HG03280 (cell line): ENCODE measurements at regions not wholly inside any gene's neighbourhood (a gene's known extent, or its start where the extent isn't known, plus 50 kb on each side); places are given as distances from the start of the nearest gene placed in this dataset.
"Not testable (repeated sequence)": the region's sequence is repeated elsewhere in the genome, so short reads cannot be mapped to it uniquely, and the experiment has no call there.

Experiments used
- ATAC-seq: cut with Tn5 transposase; IDR thresholded peaks from one replicate; pipeline ENCODE4 v1.9.1; 2021; ENCODE audit warnings: mild to moderate bottlenecking, moderate library complexity; ENCODE audit not compliant: unreplicated experiment

DNA sequence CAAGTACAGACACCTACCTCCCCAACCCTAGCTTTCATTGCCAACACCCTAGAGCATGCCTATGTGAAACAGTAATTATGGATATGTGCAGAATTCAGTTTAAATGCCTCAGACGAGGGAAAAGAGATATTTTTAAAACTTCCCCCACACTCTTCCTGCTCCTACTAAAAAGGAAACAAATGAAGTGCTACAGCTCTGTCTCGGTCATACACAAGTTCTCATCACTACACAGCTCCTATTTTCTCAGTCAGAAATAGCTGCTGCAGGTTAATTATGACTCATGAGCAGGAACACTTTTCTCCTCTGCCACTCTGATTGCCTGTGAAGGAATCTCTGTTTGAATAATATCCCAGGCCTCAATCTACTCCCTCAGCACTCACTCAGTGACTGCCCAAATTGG lies 703.6 kb upstream of the FLRT2 start:
- no peak for ATAC-seq

GRCh38 chr14:84850595-84850994 lies 679.3 kb upstream of the FLRT2 start:
- ATAC-seq: no peak

DNA sequence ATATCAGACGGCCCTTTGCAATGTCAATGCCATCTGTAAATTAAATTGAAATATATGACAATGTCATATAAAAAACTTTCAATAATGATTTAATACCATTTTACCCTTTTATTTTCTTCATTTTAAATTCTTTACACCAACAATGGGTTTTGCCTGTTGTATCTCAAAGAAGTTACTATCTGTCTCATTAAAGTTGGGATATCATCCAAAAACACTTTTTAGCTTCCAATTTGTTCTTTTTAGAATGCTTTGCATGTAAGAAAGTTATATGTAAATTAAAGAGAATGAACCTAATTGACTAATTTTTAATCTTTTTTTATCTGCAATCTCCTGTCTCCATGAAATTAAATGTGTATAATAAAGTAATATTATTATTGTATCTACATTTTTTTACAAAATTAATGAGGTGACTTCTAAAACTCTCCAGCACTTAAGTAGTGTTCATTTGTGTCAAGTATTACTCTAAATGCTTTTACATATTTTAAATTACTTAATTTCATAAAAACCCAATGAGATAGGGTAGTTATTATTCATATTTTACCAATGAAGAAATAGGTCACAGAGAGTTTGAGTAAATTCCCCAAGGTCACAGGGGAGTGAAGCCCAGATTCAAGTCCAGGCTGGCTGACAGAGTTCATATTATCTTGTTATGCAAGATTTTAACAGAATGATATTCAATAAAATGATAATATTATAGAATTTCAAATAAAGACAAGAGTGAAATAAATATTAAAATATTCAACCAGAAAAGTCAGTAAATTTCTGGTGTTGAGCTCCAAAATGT lies 673.0 kb upstream of the FLRT2 start:
- no peak for ATAC-seq

- ATAC-seq: no peak
Measured at GRCh38 chr14:84857571-84857970, 672.4 kb upstream of the FLRT2 start.

- ATAC-seq: no peak
Measured at GRCh38 chr14:84859116-84859515, 670.8 kb upstream of the FLRT2 start.

- ATAC-seq: no peak
Measured at GRCh38 chr14:84864548-84865271, 665.2 kb upstream of the FLRT2 start.

DNA sequence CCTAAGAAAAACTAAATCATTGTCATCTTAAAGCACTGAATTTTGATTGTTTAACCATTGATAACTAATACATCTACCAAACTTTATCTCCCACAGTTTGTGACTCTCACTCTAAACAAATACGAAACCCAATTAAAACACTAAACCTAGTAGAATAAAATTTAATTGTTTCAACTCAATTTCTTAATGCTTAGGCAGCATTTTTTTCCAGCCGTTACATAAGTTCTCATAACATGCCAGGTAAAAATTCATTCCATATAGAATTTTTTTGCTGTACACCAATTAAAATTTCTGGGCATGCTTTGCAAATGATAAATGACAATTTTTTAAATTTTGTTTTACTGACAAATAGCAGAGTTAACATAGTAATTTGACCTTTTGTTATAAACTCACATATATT lies 658.2 kb upstream of the FLRT2 start:
- ATAC-seq: no peak

- no peak for ATAC-seq
Measured at GRCh38 chr14:84874436-84874835, 655.5 kb upstream of the FLRT2 start.

GRCh38 chr14:84877061-84877460 lies 652.9 kb upstream of the FLRT2 start:
- no peak for ATAC-seq

DNA sequence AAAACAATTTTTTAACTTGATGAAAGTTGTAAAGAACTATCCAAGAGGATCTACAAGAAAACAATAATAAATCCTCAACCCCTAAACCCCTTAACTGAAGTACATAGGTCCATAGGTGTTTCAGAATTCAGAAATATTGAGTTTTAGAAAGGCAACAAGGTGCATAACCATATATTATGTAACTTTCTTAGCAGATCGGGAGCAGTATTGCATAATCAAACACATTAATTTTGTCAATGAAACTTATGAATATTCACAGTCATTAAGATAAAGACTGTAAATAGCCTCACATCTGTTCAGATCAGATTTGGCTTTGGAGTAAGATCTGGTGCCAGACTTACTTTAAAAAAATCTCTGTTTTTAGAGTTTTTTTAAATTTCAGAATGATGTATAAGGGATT lies 647.1 kb upstream of the FLRT2 start:
- ATAC-seq: no peak

DNA sequence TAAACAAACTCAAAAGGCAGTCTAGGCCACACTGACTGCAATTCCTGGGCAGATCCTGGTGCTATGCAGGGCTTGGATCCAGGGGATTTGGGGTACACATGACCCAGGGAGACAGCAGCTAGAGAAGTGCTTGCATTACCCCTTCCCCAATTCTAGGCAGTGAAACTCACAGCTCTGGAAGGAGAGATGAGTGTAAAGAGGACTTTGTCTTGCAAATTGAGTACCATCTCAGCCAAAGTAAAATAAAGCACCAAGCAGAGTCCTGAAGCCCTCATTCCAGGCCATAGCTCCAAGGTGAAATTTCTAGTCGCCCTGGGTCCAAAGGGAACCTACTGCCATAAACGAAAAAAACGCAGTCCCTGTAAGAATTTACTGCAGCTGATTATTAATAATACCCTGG lies 644.9 kb upstream of the FLRT2 start:
- ATAC-seq: no peak

DNA sequence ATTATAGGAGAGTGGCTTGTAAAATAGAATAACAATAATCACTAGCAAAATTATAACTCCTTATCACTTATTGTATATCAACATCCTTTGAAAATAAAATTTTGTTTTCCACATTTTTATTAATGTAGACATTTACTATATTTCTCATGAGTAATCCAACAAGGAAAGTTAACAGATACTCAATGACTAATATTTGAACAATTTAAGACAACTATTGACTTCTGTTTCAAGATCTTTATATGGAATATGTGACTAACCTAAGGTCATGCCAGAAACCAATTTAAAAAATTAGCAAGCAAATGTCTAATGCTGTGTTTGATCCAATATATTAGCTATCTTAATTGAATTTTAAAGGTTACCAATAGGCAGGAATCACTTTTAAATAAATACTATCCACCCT lies 638.5 kb upstream of the FLRT2 start:
- no peak for ATAC-seq

DNA sequence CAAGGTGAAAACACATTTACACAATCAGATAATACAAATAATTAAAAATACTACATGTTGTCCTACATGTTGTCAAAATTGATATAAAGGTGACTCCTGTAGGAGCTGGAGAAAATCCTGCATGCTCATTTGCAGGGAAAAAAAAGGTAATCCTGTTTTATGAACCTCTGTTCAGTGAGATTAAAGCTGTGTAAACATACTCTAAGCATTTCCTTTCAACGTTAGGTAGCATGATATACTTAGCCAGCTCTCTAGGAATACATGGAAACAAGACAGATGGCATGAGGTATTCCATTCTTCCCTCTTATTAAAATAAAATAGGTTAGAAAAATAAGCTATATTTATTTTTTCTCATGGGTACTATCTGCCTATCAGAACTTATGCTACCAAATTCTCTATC lies 635.7 kb upstream of the FLRT2 start:
- ATAC-seq: no peak

DNA sequence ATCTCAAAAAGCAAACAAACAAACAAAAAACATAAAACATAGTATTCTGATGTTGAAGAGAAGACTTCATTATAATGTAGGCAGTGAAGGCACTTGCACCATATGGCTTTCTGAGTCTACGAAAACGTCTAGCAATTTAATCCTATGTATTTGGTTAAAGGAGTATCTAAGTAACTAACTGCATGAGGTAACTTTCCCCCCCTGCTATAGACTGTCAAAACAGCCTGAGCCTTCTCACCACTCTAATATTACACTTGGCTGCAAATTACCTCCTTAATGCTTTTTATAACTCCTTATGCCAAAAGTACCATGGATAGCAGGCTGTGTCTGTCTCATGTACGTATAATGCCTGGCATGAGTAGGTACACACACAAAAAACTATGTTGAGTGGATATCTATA lies 607.6 kb upstream of the FLRT2 start:
- ATAC-seq: no peak

- ATAC-seq: no peak
Measured at GRCh38 chr14:84926656-84927055, 603.3 kb upstream of the FLRT2 start.

DNA sequence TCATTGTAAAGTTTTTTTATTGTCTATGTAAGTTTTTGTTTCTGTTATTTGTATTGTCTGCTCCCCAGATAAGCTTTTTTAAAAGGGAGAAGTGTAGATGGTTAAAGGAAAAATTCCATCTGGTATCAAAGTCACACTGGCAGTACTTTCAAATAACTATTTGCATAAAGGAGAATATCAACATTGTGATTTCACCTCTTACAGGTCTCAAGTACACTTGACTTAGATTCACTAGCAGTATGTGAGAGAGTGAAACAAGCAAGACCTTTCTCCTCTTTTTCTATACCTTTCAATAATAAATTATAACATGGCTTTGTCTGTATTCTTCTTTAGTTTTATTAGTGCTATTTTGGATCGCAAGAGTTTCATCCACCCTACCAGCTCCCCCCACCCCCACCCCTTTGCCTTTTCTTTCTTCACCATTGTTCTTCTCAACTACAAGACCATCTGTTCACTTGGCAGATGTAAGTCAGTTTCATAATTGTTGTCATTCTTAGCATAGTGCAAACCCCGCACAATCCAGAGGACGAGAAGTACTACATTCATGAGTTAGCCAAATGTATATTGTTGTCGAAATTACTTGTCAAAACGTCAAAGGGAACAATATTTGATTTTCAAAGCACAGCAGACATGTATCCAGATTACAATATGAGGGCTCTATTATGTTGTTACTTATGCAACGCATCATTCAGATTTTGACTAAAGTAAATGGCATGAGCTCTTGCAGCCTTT lies 602.7 kb upstream of the FLRT2 start:
- ATAC-seq: no peak

DNA sequence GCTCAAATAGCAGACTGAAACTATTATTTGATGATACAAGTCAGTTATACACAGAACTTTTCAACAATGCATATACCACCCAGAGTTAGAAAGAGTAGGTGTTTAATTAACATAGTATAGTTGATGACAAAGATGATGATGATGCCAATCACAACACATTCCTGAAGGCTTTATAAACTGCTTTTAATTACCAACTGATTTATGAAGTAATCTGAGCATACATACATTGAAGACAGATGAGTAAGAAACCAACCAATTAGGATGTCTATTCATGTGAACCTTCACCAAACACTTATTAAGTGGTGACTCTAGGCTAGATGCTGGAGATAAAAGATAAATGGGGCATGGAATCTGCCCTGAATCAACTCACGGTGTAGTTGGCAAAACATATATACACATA lies 600.9 kb upstream of the FLRT2 start:
- no peak for ATAC-seq

DNA sequence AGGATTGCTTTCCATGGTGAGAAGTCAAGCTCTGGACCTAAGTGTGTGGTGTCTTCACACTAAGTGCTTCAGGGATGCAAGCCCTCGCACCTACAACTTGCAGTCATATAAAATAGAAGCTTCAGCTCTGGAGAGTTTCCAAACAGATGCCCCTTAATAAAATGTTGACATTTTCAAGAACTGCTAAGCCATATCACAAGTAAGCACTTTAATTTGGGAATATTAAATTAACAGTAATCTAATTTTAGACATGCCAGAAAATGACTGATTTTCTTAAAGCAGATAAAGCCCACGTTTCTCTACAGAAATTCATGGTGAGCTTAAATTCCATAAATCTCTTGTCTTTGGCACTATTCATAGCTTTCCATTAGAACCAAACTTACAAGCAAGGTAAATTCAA lies 600.1 kb upstream of the FLRT2 start:
- ATAC-seq: no peak

DNA sequence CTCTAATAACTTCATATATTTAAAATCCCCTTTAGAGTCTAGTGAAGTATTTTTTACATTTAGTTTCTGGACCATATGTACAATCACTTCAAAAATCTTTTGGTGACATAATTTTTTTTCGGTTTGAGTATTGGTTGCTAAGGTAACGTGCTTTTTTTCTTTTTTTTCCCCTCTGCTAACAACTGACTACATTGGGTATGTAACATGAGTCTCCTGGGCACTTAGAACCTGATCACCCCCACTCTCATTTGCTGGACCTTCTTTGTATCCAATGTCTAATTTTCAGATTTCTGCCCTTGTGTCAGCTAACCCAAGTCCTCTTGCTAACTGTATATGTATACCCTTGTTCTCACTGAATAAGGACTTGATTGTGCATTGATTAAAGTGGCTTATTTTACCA lies 592.9 kb upstream of the FLRT2 start:
- no peak for ATAC-seq

GRCh38 chr14:84937449-84937848 lies 592.5 kb upstream of the FLRT2 start:
- no peak for ATAC-seq

- ATAC-seq: not testable (repeated sequence)
Measured at GRCh38 chr14:84944901-84945300, 585.0 kb upstream of the FLRT2 start.
